Epithelial cell of proximal tubule (primary cell): ENCODE measurements at regions not wholly inside any gene's neighbourhood (a gene's known extent, or its start where the extent isn't known, plus 50 kb on each side); places are given as distances from the start of the nearest gene placed in this dataset.

ENCODE experiments used
- DNase-seq: peaks from one replicate; pipeline ENCODE4 v3.0.0-alpha.2; 2011; ENCODE audit warnings: low read depth
- H3K4me3 ChIP-seq: 2 replicates; pipeline ENCODE4 v1.5.1; 2011; ENCODE audit warnings: low read depth, mild to moderate bottlenecking, low read length
- TF ChIP-seq, protein P1 (sequence below): conservative IDR thresholded peaks from 2 replicates; pipeline ENCODE4 v1.5.1; 2012; ENCODE audit warnings: low read depth, mild to moderate bottlenecking, low read length

DNA sequence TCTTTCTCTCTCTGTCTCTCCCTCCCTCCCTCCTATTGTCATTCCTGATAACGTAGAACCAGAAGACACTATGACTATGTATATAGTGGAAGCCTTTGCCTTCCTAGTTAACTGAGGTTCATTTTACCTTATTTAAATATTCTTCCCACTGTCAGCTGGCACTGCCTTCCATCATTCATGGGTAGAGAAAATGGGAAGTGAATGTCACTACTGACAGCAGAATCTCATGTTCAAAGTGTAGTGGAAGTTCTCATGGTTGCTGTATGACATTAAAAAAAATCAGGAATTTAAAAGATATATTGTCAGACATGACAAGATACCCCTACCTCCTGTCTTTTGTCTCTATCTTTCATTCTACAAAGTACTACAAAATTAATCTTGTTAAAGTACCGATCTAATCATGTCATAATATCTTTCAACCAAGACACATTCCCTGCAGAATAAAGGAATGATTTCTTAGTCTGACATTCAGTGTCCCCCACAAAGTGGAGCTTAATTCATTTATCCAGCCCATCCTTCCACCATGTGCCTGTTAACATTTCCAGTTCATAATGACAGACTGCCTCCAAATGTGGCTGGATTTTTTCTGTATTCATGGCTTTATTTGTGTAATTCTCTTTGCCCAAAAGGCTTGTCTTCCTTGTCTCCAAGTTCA is 250.1 kb upstream of the CDH20 start:
- TF ChIP-seq, protein P1, sequence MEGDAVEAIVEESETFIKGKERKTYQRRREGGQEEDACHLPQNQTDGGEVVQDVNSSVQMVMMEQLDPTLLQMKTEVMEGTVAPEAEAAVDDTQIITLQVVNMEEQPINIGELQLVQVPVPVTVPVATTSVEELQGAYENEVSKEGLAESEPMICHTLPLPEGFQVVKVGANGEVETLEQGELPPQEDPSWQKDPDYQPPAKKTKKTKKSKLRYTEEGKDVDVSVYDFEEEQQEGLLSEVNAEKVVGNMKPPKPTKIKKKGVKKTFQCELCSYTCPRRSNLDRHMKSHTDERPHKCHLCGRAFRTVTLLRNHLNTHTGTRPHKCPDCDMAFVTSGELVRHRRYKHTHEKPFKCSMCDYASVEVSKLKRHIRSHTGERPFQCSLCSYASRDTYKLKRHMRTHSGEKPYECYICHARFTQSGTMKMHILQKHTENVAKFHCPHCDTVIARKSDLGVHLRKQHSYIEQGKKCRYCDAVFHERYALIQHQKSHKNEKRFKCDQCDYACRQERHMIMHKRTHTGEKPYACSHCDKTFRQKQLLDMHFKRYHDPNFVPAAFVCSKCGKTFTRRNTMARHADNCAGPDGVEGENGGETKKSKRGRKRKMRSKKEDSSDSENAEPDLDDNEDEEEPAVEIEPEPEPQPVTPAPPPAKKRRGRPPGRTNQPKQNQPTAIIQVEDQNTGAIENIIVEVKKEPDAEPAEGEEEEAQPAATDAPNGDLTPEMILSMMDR = no peak
- no peak for DNase-seq
- H3K4me3 ChIP-seq = no peak overlapping the region

DNA sequence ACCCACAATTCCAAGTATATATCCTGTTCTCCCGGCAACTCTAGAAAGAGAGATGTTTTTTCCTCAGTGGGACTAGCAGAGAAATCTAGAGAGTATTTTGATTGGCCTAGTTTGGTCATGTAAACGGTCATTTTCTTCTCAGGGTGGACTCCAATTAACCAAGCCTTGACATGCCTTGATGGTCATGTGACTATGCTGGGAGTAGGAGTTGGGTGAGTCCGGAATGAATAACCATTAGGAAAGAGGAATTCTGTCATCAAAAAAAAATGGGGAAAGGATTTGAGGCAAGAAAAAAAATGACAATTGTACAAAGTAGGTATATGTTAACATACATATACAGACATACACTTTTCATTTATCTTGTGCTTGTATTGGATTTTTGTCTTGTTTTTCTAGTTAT is 248.2 kb upstream of the CDH20 start:
- H3K4me3 ChIP-seq = no peak overlapping the region
- no peak for DNase-seq
- TF ChIP-seq, protein P1 = no peak

DNA sequence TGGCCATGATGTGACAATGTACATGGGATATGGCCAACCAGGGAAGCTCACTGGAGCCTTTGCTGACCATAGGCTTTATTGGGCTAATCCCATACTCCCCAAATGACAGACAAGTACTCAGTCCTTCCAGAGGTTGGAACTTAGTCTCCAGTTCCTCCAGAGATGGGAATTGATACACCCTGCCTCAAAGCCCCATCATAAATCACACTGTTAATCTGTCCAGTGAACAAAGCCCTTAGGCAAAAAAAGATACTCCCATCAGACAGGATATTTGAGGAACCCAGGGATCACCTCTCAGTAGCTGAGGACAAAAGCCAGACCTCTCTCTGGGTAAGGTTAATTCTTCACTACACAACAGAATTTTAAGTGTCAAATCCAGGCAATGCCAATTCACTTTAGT is 247.5 kb upstream of the CDH20 start:
- DNase-seq = no peak
- TF ChIP-seq, protein P1 = no peak
- no peak overlapping the region for H3K4me3 ChIP-seq

DNA sequence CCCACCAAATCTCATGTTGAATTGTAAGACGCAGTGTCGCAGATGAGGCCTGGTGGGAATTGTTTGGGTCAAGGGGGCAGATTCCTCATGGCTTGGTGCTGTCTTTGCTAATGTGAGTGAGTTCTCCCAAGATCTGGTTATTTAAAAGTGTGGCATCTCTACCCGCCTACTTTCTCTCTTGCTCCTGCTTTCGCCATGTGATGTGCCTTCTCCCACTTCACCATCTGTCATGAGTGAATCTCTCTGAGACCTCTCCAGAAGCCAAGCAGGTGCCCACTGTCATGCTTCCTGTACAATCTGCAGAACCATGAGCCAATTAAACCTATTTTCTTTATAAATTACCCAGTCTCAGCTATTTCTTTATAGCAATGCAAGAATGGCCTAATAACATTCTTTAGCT is 246.6 kb upstream of the CDH20 start:
- no peak overlapping the region for H3K4me3 ChIP-seq
- DNase-seq = no peak
- TF ChIP-seq, protein P1 = no peak

DNA sequence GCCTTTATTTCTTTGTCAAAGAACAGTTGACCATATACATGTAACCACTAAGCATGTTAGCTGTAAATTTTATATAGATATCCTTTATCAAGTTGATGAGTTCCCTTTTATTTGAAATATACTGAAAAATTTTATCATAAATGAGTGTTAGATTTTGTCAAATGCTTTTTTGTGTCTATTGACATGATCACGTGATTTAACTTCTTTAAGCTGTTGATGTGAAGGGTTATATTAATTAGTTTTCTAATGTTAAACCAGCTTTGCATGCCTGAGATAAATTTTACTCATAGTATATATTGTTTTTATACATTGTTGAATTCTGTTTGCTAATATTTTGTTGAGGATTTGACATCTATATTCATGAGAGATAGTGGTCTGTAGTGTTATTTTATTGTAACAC is 241.9 kb upstream of the CDH20 start:
- DNase-seq = no peak
- H3K4me3 ChIP-seq = no peak overlapping the region
- TF ChIP-seq, protein P1 = no peak

DNA sequence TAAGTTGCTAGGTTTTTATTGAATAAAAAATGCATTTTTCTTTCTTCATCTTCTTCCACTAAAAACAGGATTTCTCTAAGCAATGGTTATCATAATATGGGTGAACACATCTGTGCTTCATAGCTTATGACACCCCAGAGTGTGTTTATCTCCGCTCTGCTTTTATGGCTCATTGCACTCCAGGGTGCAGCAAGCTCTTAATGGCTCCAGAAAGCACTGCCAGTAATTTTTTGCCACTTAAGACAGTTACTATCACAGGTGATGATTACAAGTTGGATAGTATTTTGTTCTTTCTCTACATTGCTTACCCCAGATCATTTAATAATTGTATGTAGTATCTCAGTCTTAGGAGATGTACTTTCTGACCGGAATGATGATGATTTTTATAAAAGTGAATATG is 239.3 kb upstream of the CDH20 start:
- TF ChIP-seq, protein P1 = no peak
- DNase-seq = no peak
- H3K4me3 ChIP-seq = no peak overlapping the region

DNA sequence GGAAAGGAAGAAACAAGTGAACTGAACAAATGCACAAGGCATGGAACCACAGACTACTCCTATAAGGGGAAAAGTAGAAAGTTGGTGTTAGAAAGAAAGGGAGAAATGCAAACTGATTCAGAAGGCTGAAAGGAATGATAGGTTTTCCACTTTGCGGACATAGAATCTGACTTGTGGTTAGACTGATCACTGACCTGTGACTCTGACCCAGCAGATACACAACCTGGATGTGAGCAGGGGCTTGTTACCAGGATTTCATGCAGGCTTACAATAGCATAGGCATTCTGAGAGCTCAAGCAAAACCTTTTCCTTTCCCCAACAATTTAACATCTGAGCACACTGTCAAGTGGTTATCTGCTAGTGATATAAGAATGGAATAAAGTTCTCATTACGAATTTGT is 237.0 kb upstream of the CDH20 start:
- peak; percentile 12 for DNase-seq
- TF ChIP-seq, protein P1 = no peak

More for the DNA sequence above, 237.0 kb upstream of the CDH20 start:
- H3K4me3 ChIP-seq = no peak overlapping the region
